HCT116 (cell line): ENCODE measurements at regions not wholly inside any gene's neighbourhood (a gene's known extent, or its start where the extent isn't known, plus 50 kb on each side); places are given as distances from the start of the nearest gene placed in this dataset.
"Not testable (repeated sequence)": the region's sequence is repeated elsewhere in the genome, so short reads cannot be mapped to it uniquely, and the experiment has no call there.

Source experiments
- ATAC-seq: fragments of 200-7000 bp; cut with Tn5 transposase; 2 replicates; pipeline ENCODE4 v1.9.1; 2020; ENCODE audit warnings: mild to moderate bottlenecking, moderate library complexity
- BruUV-seq: library from RNA; stranded (reverse); fragments of 400-500 nt; replicated peaks from 2 replicates; lab custom pipeline; 2021; lab: Mats Ljungman, UMichigan
- CTCF ChIA-PET: fragments of 300-600 bp; sonication (Branson Sonifier 250); formaldehyde crosslinking; loops from one replicate; lab custom pipeline; 2021; ENCODE audit warnings: antibody characterized with exemption; lab: Charles Lee
- POLR2A ChIA-PET: fragments of 300-600, 350-600 bp; sonication (Branson Sonifier 250); formaldehyde crosslinking; loops from one replicate; lab custom pipeline; 2021; ENCODE audit warnings: antibody characterized with exemption; lab: Charles Lee
- RAD21 ChIA-PET, 2 experiments: fragments of 300-600 bp; sonication (Branson Sonifier 250); formaldehyde crosslinking; loops; one replicate each; lab custom pipeline; 2023; ENCODE audit warnings: low total read pairs in 2 of 2; ENCODE audit not compliant: uncharacterized antibody in 2 of 2, unreplicated experiment in 2 of 2, low non-redundant PET in 1 of 2; lab: Charles Lee
- DNase-seq: peaks from one replicate; pipeline ENCODE4 v3.0.0-alpha.2; 2010; ENCODE audit warnings: low read depth, low spot score
- H2AFZ ChIP-seq: fragments of 200-600 bp; shearing (Covaris generic), sonication (generic); 2 replicates; pipeline ENCODE4 v1.6.1; 2017; ENCODE audit warnings: low read depth, mixed run types, mixed read lengths, antibody characterized with exemption, low read length; ENCODE audit not compliant: poor library complexity, severe bottlenecking
- H3K27ac ChIP-seq: 2 replicates; pipeline ENCODE4 v1.5.1; 2012; ENCODE audit warnings: low read depth, low read length
- H3K27me3 ChIP-seq: fragments of 200-600 bp; sonication (generic); 2 replicates; pipeline ENCODE4 v1.6.1; 2016; ENCODE audit warnings: mixed run types, low read length, mixed read lengths; ENCODE audit not compliant: insufficient read depth
- H3K36me3 ChIP-seq, 2 experiments: fragments of 200-500 bp in 1 of 2; fragments of 200-600 bp in 1 of 2; sonication (Bioruptor generic) in 1 of 2; sonication (generic) in 1 of 2; 2 replicates each; pipeline versions ENCODE4 v1.5.1 to v1.6.1; 2014 to 2016; ENCODE audit warnings: low read length in 2 of 2, inconsistent platforms in 1 of 2, mixed read lengths in 1 of 2, mixed run types in 1 of 2; ENCODE audit not compliant: insufficient read depth in 2 of 2, control insufficient read depth in 1 of 2
- H3K4me1 ChIP-seq, 2 experiments: fragments of 200-600 bp in 1 of 2; sonication (generic) in 1 of 2; 2 replicates each; pipeline versions ENCODE4 v1.5.1 to v1.6.1; 2012 to 2017; ENCODE audit warnings: low read length in 2 of 2, inconsistent platforms in 1 of 2, mild to moderate bottlenecking in 1 of 2, mixed read lengths in 1 of 2, mixed run types in 1 of 2, moderate library complexity in 1 of 2; ENCODE audit not compliant: insufficient read depth in 2 of 2, control insufficient read depth in 1 of 2
- H3K4me2 ChIP-seq: fragments of 200-600 bp; sonication (generic); 2 replicates; pipeline ENCODE4 v1.6.1; 2017; ENCODE audit warnings: mixed run types, low read length, mixed read lengths
- H3K4me3 ChIP-seq, 2 experiments: fragments of 200-600 bp in 1 of 2; sonication (generic) in 1 of 2; replicated peaks in 1 of 2; 2 replicates each; pipeline ENCODE4 v1.5.1; 2011 to 2016; ENCODE audit warnings: low read length in 2 of 2, control low read depth in 1 of 2, low read depth in 1 of 2, mild to moderate bottlenecking in 1 of 2, mixed read lengths in 1 of 2, mixed run types in 1 of 2
- H3K79me2 ChIP-seq: fragments of 200-600 bp; sonication (generic); 2 replicates; pipeline ENCODE4 v1.6.1; 2017; ENCODE audit warnings: mild to moderate bottlenecking, mixed run types, low read length, moderate library complexity, mixed read lengths; ENCODE audit not compliant: insufficient read depth
- H3K9ac ChIP-seq: fragments of 200-600 bp; sonication (generic); 2 replicates; pipeline ENCODE4 v1.6.1; 2016; ENCODE audit warnings: low read length, mixed read lengths
- H3K9me2 ChIP-seq: fragments of 200-600 bp; sonication (generic), shearing (Covaris generic); 2 replicates; pipeline ENCODE4 v1.6.1; 2017; ENCODE audit warnings: mixed run types, mild to moderate bottlenecking, moderate library complexity; ENCODE audit not compliant: insufficient read depth
- H3K9me3 ChIP-seq, 2 experiments: fragments of 200-500 bp in 1 of 2; fragments of 200-600 bp in 1 of 2; sonication (Bioruptor generic) in 1 of 2; sonication (generic) in 1 of 2; 2 replicates each; pipeline ENCODE4 v1.6.1; 2014 to 2017; ENCODE audit warnings: low read length in 2 of 2, mixed read lengths in 2 of 2, inconsistent platforms in 1 of 2, low read depth in 1 of 2, mild to moderate bottlenecking in 1 of 2, mixed run types in 1 of 2, moderate library complexity in 1 of 2; ENCODE audit not compliant: control insufficient read depth in 1 of 2, insufficient read depth in 1 of 2
- H4K20me1 ChIP-seq: fragments of 200-600 bp; sonication (generic), shearing (Covaris generic); 2 replicates; pipeline ENCODE4 v1.6.1; 2017; ENCODE audit warnings: mixed run types, mild to moderate bottlenecking, moderate library complexity; ENCODE audit not compliant: insufficient read depth
- CTCF ChIP-seq, 3 experiments: fragments of 200-600 bp in 1 of 3; sonication (generic) in 1 of 3; IDR thresholded peaks in 2 of 3; conservative IDR thresholded peaks in 1 of 3; 2 replicates each; pipeline ENCODE4 v1.5.1; 2012 to 2017; ENCODE audit warnings: low read depth in 2 of 3, low read length in 2 of 3, antibody characterized with exemption in 1 of 3, borderline replicate concordance in 1 of 3, control low read depth in 1 of 3, mild to moderate bottlenecking in 1 of 3, mixed read lengths in 1 of 3, mixed run types in 1 of 3, moderate library complexity in 1 of 3; ENCODE audit not compliant: insufficient read depth in 1 of 3
- POLR2A ChIP-seq: IDR thresholded peaks from 2 replicates; pipeline ENCODE4 v1.7.0; 2011; ENCODE audit warnings: borderline replicate concordance; ENCODE audit not compliant: insufficient read depth, insufficient read length; ENCODE audit errors: extremely low read depth
- REST ChIP-seq: IDR thresholded peaks from 2 replicates; pipeline ENCODE4 v1.6.1; 2012; ENCODE audit warnings: low read depth
- intact Hi-C: fragments of 100-400 bp; cut with micrococcal nuclease; formaldehyde crosslinking; loops from 2 replicates; pipeline ENCODE4 v1.10.0; 2022

GRCh38 chr11:121376130-121376529 is 76.0 kb upstream of the SORL1 start (continued):
- no peak for TF ChIP-seq REST
- no peak for TF ChIP-seq POLR2A
- TF ChIP-seq, all 23 proteins: peak for 0

- H3K9ac ChIP-seq, H3K27me3 ChIP-seq, H3K36me3 ChIP-seq, CTCF ChIA-PET, DNase-seq, intact Hi-C loops, H3K9me3 ChIP-seq, H3K4me1 ChIP-seq, H3K27ac ChIP-seq, H4K20me1 ChIP-seq, H3K4me2 ChIP-seq, POLR2A ChIA-PET, H3K4me3 ChIP-seq, RAD21 ChIA-PET, BruUV-seq, H3K79me2 ChIP-seq, H3K9me2 ChIP-seq: not testable (repeated sequence)
- peak overlapping the region; percentile 32 for H2AFZ ChIP-seq
- peak; percentile 73 for ATAC-seq
- TF ChIP-seq CTCF (IDR thresholded peaks at IDR 0.05 in 2 of 3, conservative IDR thresholded peaks at IDR 0.05 in 1 of 3; ENCODE audit: borderline replicate concordance in 1 of 3, insufficient read depth in 1 of 3, low read depth in 2 of 3, low read length in 2 of 3), result peak in 2 of 3 experiments; percentile 32 to 36; a peak in 3 of 6 replicates
- TF ChIP-seq, all 23 proteins: peak for 1; not testable (repeated sequence) for 22
Measured at GRCh38 chr11:121379145-121379810, 72.8 kb upstream of the SORL1 start.
